ENCODE measurements at regions not wholly inside any gene's neighbourhood (a gene's known extent, or its start where the extent isn't known, plus 50 kb on each side); places are given as distances from the start of the nearest gene placed in this dataset.
A peak's percentile ranks its signal among the peaks of the same experiment; 100 is the strongest.

DNA sequence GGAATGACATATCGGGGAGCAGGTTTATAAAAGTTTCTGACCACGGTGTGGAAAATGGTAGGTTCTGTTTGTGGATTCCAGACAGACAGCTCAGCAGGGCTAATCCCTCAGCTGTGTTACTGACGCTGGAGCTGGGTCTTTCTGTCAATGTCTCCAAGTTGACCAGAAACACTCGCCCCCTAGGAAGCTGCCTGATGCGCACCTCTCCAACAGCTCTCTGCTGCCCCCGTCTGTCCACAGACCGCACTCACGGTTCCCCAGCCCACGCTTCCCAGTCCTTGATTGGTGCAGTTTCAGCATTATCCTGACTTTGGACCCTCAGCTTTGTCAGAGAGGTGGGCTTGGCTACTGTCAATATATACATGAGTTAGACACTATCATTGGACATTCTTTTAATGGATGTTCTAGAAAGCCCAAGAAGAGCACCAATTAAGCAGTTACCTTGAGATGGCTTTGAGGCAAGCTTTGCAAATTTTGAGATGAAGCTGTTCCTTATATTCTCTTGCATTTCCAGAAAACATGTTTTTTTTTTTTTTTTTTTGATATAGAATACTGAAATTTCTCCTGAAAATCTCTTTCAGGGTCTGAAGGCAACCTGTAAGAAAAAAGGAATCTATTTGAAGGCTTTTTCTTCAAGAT, 98.9 kb upstream of the TBC1D5 start:
- DNase-seq (ENCODE audit: low read depth in 1 of 2, low spot score in 2 of 2) (peak; percentile 58 to 97), FAIRE-seq (peak; percentile 90)
- no peak overlapping the region for H4K8ac ChIP-seq (ENCODE audit: extremely low read depth, insufficient read depth, low read length)
- H3K56ac ChIP-seq (replicated peaks; ENCODE audit: insufficient read length, low read depth, low read length), result no peak overlapping the region
- H3K18ac ChIP-seq (ENCODE audit: extremely low read depth, low read length), result no peak overlapping the region
- WGBS, 2 experiments (ENCODE audit: extremely low coverage in 1 of 2, insufficient coverage in 1 of 2, insufficient read length in 1 of 2, insufficient replicate concordance in 2 of 2, low coverage in 1 of 2, low lambda C conversion rate in 2 of 2, missing lambda C conversion rate in 1 of 2), result 14% methylated on average over 9 of the region's 9 CpGs; no CpG with 5 or more reads in 1 of the 2 experiments
- no peak overlapping the region for H3K4ac ChIP-seq (replicated peaks; ENCODE audit: insufficient read length, low read depth, low read length)
- H3K4me2 ChIP-seq (ENCODE audit: insufficient read depth in 1 of 2, low read depth in 2 of 2, low read length in 2 of 2), result no peak overlapping the region
- H2BK15ac ChIP-seq (ENCODE audit: low read length), result no peak overlapping the region
- no peak overlapping the region for H2BK120ac ChIP-seq (replicated peaks; ENCODE audit: low read depth, low read length)
- no peaks in the 10 kb centered on the region for H3K79me2 ChIP-seq (ENCODE audit: control insufficient read depth in 1 of 2, insufficient read depth in 2 of 2, low read length in 2 of 2)
- no peak overlapping the region for H3K27ac ChIP-seq (ENCODE audit: low read depth, low read length)
- H3K36me3 ChIP-seq (ENCODE audit: control insufficient read depth in 2 of 4, insufficient read depth in 4 of 4, low read length in 3 of 4), result no peaks in the 10 kb centered on the region
- H4K20me1 ChIP-seq (replicated peaks in 1 of 2; ENCODE audit: control insufficient read depth in 1 of 2, insufficient read depth in 2 of 2, low read length in 2 of 2), result no peaks in the 10 kb centered on the region
- H2BK12ac ChIP-seq (ENCODE audit: low read depth, low read length), result no peak overlapping the region
- ChIA-PET POLR2A (ENCODE audit: partially characterized antibody) (interaction anchor here (1.1 to 1.7 kb wide), 2 partner anchors 20 to 27 kb away, joined by 3 to 6 read pairs; no protein-coding TSS in a partner anchor), CTCF (ENCODE audit: partially characterized antibody) (interaction anchor here (0.6 to 4.6 kb wide), 71 partner anchors 9 to 592 kb away, joined by 3 to 61 read pairs (median 4); no protein-coding TSS in a partner anchor)
- no peak overlapping the region for H4K5ac ChIP-seq (ENCODE audit: insufficient read length, low read depth, low read length)
- H3K23ac ChIP-seq (ENCODE audit: insufficient read length), result no peak overlapping the region
- no peak overlapping the region for H3K14ac ChIP-seq (ENCODE audit: insufficient read length)
- H3K27me3 ChIP-seq (replicated peaks in 1 of 4; ENCODE audit: control insufficient read depth in 3 of 4, extremely low read depth in 1 of 4, insufficient read depth in 3 of 4, low read length in 3 of 4), result no peaks in the 10 kb centered on the region
- H2BK20ac ChIP-seq (ENCODE audit: low read length), result no peak overlapping the region
- H2BK5ac ChIP-seq (ENCODE audit: low read depth, low read length), result no peak overlapping the region
- no peak overlapping the region for H2AK5ac ChIP-seq (ENCODE audit: low read depth, low read length)
- H3K9ac ChIP-seq (replicated peaks in 1 of 4; ENCODE audit: extremely low read depth in 1 of 4, low read depth in 3 of 4, low read length in 3 of 4), result no peak overlapping the region
- no peak overlapping the region for H4K91ac ChIP-seq (replicated peaks; ENCODE audit: insufficient read length, low read length)
- H3K9me3 ChIP-seq (ENCODE audit: insufficient read depth in 2 of 2, low read depth in 1 of 2, low read length in 1 of 2), result no peaks in the 10 kb centered on the region
- H3K23me2 ChIP-seq (ENCODE audit: low read depth, low read length), result no peaks in the 10 kb centered on the region; the same call in 1 of the 2 replicates
- no peaks in the 10 kb centered on the region for H3K4me1 ChIP-seq (replicated peaks in 1 of 4; ENCODE audit: control insufficient read depth in 3 of 4, insufficient read depth in 4 of 4, low read length in 3 of 4)
- no peak overlapping the region for H3K4me3 ChIP-seq (ENCODE audit: extremely low read depth in 1 of 4, insufficient read depth in 2 of 4, low read depth in 3 of 4, low read length in 4 of 4)
- no peak overlapping the region for H2AFZ ChIP-seq (ENCODE audit: low read length)
- no peaks in the 10 kb centered on the region for H3K79me1 ChIP-seq (ENCODE audit: low read depth, low read length)
- TF ChIP-seq POLR2AphosphoS5 (IDR thresholded peaks at IDR 0.05; ENCODE audit: low read depth, low read length) (no peak), HDAC2 (IDR thresholded peaks at IDR 0.05; ENCODE audit: borderline replicate concordance in 1 of 2, low read depth in 2 of 2, low read length in 2 of 2) (no peak), TAF7 (optimal IDR thresholded peaks at IDR 0.05; ENCODE audit: borderline replicate concordance, low read depth, low read length) (no peak), SP4 (IDR thresholded peaks at IDR 0.05; ENCODE audit: low read length) (no peak), YY1 (IDR thresholded peaks at IDR 0.05; ENCODE audit: low read depth, low read length) (0 out of 2 replicates have a peak, but pooled peaks have one; percentile 11), SIX5 (IDR thresholded peaks at IDR 0.05; ENCODE audit: low read depth, low read length) (no peak), EGR1 (IDR thresholded peaks at IDR 0.05; ENCODE audit: borderline replicate concordance, low read depth, low read length) (0 out of 2 replicates have a peak, but pooled peaks have one; percentile 30), SUZ12 (IDR thresholded peaks at IDR 0.05; ENCODE audit: low read length) (no peak), TBP (IDR thresholded peaks at IDR 0.05; ENCODE audit: low read depth, low read length) (no peak), CHD1 (IDR thresholded peaks at IDR 0.05; ENCODE audit: low read depth, low read length) (no peak), TCF12 (IDR thresholded peaks at IDR 0.05; ENCODE audit: low read depth, low read length) (no peak), JUN (IDR thresholded peaks at IDR 0.05; ENCODE audit: low read depth, low read length) (no peak)

Measured in H1 (cell line).